SK-N-SH treated with all-trans-retinoic acid at 6 μM for 48 hours (cell line): ENCODE measurements at regions not wholly inside any gene's neighbourhood (a gene's known extent, or its start where the extent isn't known, plus 50 kb on each side); places are given as distances from the start of the nearest gene placed in this dataset.

Experiments
- ATAC-seq: fragments of 200-7000 bp; cut with Tn5 transposase; 3 replicates; pipeline ENCODE4 v1.9.1; 2020; ENCODE audit warnings: mild to moderate bottlenecking, moderate library complexity
- ARNTL ChIP-seq: fragments of 450-650 bp; formaldehyde crosslinking; IDR thresholded peaks from 2 replicates; pipeline ENCODE4 v1.5.0; 2020; ENCODE audit warnings: low read depth, mild to moderate bottlenecking, moderate library complexity, borderline replicate concordance
- BACH2 ChIP-seq: fragments of 250-450 bp; sonication (Bioruptor Pico); IDR thresholded peaks from 2 replicates; pipeline ENCODE4 v1.9.0; 2021; ENCODE audit warnings: mild to moderate bottlenecking, borderline replicate concordance
- CSDC2 ChIP-seq: fragments of 250-450 bp; sonication (Bioruptor Pico); IDR thresholded peaks from 2 replicates; pipeline ENCODE4 v1.5.0; 2020; ENCODE audit warnings: mild to moderate bottlenecking, moderate library complexity
- ESRRG ChIP-seq: fragments of 250-450 bp; sonication (Bioruptor Pico); IDR thresholded peaks from 2 replicates; pipeline ENCODE4 v1.6.1; 2021; ENCODE audit warnings: mild to moderate bottlenecking
- GLIS3 ChIP-seq: fragments of 250-450 bp; sonication (Bioruptor Pico); IDR thresholded peaks from 2 replicates; pipeline ENCODE4 v1.5.0; 2020; ENCODE audit warnings: mild to moderate bottlenecking, moderate library complexity
- ISL1 ChIP-seq: fragments of 250-450 bp; sonication (Bioruptor Pico); IDR thresholded peaks from 2 replicates; pipeline ENCODE4 v2.1.2; 2022; ENCODE audit warnings: mild to moderate bottlenecking, moderate library complexity
- OSR1 ChIP-seq: fragments of 250-450 bp; sonication (Bioruptor Pico); IDR thresholded peaks from 2 replicates; pipeline ENCODE4 v1.8.0; 2022; ENCODE audit warnings: moderate library complexity, mild to moderate bottlenecking, inconsistent platforms
- PPARA ChIP-seq: fragments of 250-450 bp; sonication (Bioruptor Pico); IDR thresholded peaks from 2 replicates; pipeline ENCODE4 v1.5.0; 2020; ENCODE audit warnings: mild to moderate bottlenecking, borderline replicate concordance
- RARB ChIP-seq: fragments of 250-450 bp; sonication (Bioruptor Pico); IDR thresholded peaks from 2 replicates; pipeline ENCODE4 v1.8.0; 2021; ENCODE audit warnings: mild to moderate bottlenecking, moderate library complexity
- SNAI2 ChIP-seq: fragments of 250-450 bp; sonication (Bioruptor Pico); IDR thresholded peaks from 2 replicates; pipeline ENCODE4 v1.5.0; 2020; ENCODE audit warnings: mild to moderate bottlenecking, moderate library complexity
- TCF4 ChIP-seq: fragments of 250-450 bp; sonication (Bioruptor Pico); IDR thresholded peaks from 2 replicates; pipeline ENCODE4 v1.8.0; 2021; ENCODE audit warnings: mild to moderate bottlenecking, moderate library complexity, borderline replicate concordance
- TOX ChIP-seq: fragments of 250-450 bp; sonication (Bioruptor Pico); IDR thresholded peaks from 2 replicates; pipeline ENCODE4 v1.8.0; 2021; ENCODE audit warnings: mild to moderate bottlenecking, moderate library complexity, borderline replicate concordance
- ZC3H10 ChIP-seq: fragments of 250-450 bp; sonication (Bioruptor Pico); IDR thresholded peaks from 2 replicates; pipeline ENCODE4 v1.5.1; 2021; ENCODE audit warnings: mild to moderate bottlenecking, moderate library complexity
- ZFP3 ChIP-seq: fragments of 250-450 bp; sonication (Bioruptor Pico); IDR thresholded peaks from 2 replicates; pipeline ENCODE4 v1.5.0; 2020; ENCODE audit warnings: mild to moderate bottlenecking, moderate library complexity
- ZFP30 ChIP-seq: fragments of 450-650 bp; formaldehyde crosslinking; IDR thresholded peaks from 2 replicates; pipeline ENCODE4 v1.5.0; 2022; ENCODE audit warnings: mild to moderate bottlenecking, moderate library complexity
- ZNF565 ChIP-seq: fragments of 450-650 bp; formaldehyde crosslinking; conservative IDR thresholded peaks from 2 replicates; pipeline ENCODE4 v1.5.0; 2020; ENCODE audit warnings: low read depth, mild to moderate bottlenecking, moderate library complexity
- ZNF70 ChIP-seq: fragments of 450-650 bp; formaldehyde crosslinking; IDR thresholded peaks from 2 replicates; pipeline ENCODE4 v1.5.0; 2020; ENCODE audit warnings: mild to moderate bottlenecking, moderate library complexity
- ZNF8 ChIP-seq: fragments of 450-650 bp; formaldehyde crosslinking; IDR thresholded peaks from 2 replicates; pipeline ENCODE4 v1.5.0; 2020; ENCODE audit warnings: mild to moderate bottlenecking, moderate library complexity
- TF ChIP-seq, protein P1 (sequence below): fragments of 250-450 bp; sonication (Bioruptor Pico); IDR thresholded peaks from 2 replicates; pipeline ENCODE4 v1.5.0; 2020; ENCODE audit warnings: mild to moderate bottlenecking, moderate library complexity
- TF ChIP-seq, protein P2 (sequence below): fragments of 250-450 bp; sonication (Bioruptor Pico); IDR thresholded peaks from 2 replicates; pipeline ENCODE4 v1.5.1; 2021; ENCODE audit warnings: mild to moderate bottlenecking, moderate library complexity
- TF ChIP-seq, protein P3 (sequence below): fragments of 250-450 bp; sonication (Bioruptor Pico); IDR thresholded peaks from 2 replicates; pipeline ENCODE4 v1.5.1; 2020; ENCODE audit warnings: low read depth, mild to moderate bottlenecking, moderate library complexity
- TF ChIP-seq, protein P4 (sequence below): fragments of 250-450 bp; sonication (Bioruptor Pico); IDR thresholded peaks from 2 replicates; pipeline ENCODE4 v1.8.0; 2020; ENCODE audit warnings: mild to moderate bottlenecking, moderate library complexity, borderline replicate concordance
- TF ChIP-seq, protein P5 (sequence below): fragments of 250-450 bp; sonication (Bioruptor Pico); IDR thresholded peaks from 2 replicates; pipeline ENCODE4 v1.8.0; 2021; ENCODE audit warnings: low read depth, mild to moderate bottlenecking, moderate library complexity, borderline replicate concordance

DNA sequence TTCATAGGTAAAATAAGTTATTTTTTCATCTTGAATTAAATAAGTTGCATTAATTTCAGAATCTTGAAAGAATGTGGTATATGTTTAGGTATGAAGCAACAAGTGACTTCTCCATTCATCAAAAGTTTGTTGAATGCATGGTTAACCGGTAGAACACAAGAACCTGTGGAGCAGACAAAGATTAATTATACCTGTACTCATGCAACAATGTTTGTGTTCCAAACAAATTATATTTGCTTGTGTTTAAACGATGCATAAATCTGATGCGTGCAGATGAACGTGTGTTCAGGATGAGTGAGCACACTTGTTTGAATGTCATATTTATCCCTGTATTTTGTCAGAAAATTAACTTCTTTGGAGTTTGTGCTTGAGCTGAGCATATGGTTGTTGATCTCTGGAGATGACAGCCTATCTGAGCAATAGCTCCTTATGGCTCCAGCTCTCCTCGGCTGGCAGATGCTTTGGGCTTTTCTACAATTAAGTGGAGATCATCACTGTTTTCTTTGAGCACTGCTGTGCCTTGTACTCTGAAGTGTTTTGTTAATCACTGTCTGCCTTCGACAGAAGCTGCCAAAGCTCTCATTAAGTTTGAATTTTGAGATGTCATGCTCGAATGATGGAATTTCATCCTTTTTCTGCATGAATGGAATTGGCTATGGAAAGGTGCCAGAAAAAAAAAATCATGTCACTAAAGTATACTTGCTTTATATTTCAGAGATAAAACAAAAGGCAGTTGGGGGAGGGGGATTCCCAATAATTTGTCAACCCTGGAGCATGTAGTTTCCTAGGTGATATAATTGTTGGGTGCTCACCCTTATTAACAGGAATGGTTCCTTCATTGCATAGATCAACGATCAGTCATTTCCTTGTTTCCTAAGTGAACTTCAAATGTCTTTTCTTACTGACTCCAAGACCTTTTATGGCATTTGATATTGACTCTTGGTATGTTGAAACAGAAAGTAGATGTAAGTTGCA, 502.5 kb upstream of the ARRDC3 start:
- no peak for TF ChIP-seq ZFP3 (CRISPR knock-in tag)
- TF ChIP-seq, protein P1, sequence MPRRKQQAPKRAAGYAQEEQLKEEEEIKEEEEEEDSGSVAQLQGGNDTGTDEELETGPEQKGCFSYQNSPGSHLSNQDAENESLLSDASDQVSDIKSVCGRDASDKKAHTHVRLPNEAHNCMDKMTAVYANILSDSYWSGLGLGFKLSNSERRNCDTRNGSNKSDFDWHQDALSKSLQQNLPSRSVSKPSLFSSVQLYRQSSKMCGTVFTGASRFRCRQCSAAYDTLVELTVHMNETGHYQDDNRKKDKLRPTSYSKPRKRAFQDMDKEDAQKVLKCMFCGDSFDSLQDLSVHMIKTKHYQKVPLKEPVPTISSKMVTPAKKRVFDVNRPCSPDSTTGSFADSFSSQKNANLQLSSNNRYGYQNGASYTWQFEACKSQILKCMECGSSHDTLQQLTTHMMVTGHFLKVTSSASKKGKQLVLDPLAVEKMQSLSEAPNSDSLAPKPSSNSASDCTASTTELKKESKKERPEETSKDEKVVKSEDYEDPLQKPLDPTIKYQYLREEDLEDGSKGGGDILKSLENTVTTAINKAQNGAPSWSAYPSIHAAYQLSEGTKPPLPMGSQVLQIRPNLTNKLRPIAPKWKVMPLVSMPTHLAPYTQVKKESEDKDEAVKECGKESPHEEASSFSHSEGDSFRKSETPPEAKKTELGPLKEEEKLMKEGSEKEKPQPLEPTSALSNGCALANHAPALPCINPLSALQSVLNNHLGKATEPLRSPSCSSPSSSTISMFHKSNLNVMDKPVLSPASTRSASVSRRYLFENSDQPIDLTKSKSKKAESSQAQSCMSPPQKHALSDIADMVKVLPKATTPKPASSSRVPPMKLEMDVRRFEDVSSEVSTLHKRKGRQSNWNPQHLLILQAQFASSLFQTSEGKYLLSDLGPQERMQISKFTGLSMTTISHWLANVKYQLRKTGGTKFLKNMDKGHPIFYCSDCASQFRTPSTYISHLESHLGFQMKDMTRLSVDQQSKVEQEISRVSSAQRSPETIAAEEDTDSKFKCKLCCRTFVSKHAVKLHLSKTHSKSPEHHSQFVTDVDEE (CRISPR knock-in tag), result no peak
- no peak for TF ChIP-seq ISL1 (CRISPR knock-in tag)
- TF ChIP-seq ZC3H10 (CRISPR knock-in tag), result no peak
- TF ChIP-seq, protein P2, sequence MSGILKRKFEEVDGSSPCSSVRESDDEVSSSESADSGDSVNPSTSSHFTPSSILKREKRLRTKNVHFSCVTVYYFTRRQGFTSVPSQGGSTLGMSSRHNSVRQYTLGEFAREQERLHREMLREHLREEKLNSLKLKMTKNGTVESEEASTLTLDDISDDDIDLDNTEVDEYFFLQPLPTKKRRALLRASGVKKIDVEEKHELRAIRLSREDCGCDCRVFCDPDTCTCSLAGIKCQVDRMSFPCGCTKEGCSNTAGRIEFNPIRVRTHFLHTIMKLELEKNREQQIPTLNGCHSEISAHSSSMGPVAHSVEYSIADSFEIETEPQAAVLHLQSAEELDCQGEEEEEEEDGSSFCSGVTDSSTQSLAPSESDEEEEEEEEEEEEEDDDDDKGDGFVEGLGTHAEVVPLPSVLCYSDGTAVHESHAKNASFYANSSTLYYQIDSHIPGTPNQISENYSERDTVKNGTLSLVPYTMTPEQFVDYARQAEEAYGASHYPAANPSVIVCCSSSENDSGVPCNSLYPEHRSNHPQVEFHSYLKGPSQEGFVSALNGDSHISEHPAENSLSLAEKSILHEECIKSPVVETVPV (CRISPR knock-in tag), result no peak
- TF ChIP-seq PPARA (CRISPR knock-in tag), result no peak
- TF ChIP-seq GLIS3, result no peak
- no peak for TF ChIP-seq ESRRG (CRISPR knock-in tag)
- TF ChIP-seq ZNF8 (CRISPR knock-in tag), result no peak
- no peak for TF ChIP-seq ZFP30 (CRISPR knock-in tag)
- no peak for TF ChIP-seq TCF4
- TF ChIP-seq SNAI2 (CRISPR knock-in tag), result no peak
- no peak for TF ChIP-seq CSDC2 (CRISPR knock-in tag)
- TF ChIP-seq RARB (CRISPR knock-in tag), result no peak
- TF ChIP-seq, protein P3, sequence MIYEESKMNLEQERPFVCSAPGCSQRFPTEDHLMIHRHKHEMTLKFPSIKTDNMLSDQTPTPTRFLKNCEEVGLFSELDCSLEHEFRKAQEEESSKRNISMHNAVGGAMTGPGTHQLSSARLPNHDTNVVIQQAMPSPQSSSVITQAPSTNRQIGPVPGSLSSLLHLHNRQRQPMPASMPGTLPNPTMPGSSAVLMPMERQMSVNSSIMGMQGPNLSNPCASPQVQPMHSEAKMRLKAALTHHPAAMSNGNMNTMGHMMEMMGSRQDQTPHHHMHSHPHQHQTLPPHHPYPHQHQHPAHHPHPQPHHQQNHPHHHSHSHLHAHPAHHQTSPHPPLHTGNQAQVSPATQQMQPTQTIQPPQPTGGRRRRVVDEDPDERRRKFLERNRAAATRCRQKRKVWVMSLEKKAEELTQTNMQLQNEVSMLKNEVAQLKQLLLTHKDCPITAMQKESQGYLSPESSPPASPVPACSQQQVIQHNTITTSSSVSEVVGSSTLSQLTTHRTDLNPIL (CRISPR knock-in tag), result no peak
- no peak for TF ChIP-seq BACH2 (CRISPR knock-in tag)
- TF ChIP-seq, all 23 proteins: peak for 0
- no peak for ATAC-seq

DNA sequence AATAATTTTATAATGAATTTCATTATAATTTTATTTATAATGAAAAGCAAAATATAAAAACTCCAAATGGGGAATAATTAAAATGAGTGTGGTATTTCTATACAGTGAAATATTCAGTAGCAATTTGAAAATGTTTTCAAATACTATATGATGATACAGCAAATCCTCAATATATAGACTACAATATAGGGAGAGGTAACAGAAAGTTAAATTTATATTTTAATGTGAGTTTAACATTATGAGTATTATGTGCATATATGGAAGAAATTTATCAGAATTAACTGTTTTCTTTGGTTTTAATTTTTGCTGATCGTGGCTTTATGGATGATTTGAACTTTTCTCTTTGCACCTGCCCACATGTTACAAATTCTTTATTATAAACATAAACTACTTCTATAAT, 500.9 kb upstream of the ARRDC3 start:
- ATAC-seq, result no peak
- TF ChIP-seq ZFP30 (CRISPR knock-in tag) (no peak), PPARA (CRISPR knock-in tag) (no peak), GLIS3 (no peak), ZNF565 (CRISPR knock-in tag) (no peak), ESRRG (CRISPR knock-in tag) (no peak), ZNF70 (CRISPR knock-in tag) (no peak), ZFP3 (CRISPR knock-in tag) (no peak), ISL1 (CRISPR knock-in tag) (no peak), RARB (CRISPR knock-in tag) (no peak), TOX (CRISPR knock-in tag) (no peak), CSDC2 (CRISPR knock-in tag) (no peak), BACH2 (CRISPR knock-in tag) (no peak), ZNF8 (CRISPR knock-in tag) (no peak), ARNTL (CRISPR knock-in tag) (no peak), OSR1 (CRISPR knock-in tag) (no peak), TCF4 (no peak)
- TF ChIP-seq, protein P1 (CRISPR knock-in tag), result no peak
- TF ChIP-seq, protein P4, sequence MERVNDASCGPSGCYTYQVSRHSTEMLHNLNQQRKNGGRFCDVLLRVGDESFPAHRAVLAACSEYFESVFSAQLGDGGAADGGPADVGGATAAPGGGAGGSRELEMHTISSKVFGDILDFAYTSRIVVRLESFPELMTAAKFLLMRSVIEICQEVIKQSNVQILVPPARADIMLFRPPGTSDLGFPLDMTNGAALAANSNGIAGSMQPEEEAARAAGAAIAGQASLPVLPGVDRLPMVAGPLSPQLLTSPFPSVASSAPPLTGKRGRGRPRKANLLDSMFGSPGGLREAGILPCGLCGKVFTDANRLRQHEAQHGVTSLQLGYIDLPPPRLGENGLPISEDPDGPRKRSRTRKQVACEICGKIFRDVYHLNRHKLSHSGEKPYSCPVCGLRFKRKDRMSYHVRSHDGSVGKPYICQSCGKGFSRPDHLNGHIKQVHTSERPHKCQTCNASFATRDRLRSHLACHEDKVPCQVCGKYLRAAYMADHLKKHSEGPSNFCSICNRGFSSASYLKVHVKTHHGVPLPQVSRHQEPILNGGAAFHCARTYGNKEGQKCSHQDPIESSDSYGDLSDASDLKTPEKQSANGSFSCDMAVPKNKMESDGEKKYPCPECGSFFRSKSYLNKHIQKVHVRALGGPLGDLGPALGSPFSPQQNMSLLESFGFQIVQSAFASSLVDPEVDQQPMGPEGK, result no peak
- TF ChIP-seq, protein P5, sequence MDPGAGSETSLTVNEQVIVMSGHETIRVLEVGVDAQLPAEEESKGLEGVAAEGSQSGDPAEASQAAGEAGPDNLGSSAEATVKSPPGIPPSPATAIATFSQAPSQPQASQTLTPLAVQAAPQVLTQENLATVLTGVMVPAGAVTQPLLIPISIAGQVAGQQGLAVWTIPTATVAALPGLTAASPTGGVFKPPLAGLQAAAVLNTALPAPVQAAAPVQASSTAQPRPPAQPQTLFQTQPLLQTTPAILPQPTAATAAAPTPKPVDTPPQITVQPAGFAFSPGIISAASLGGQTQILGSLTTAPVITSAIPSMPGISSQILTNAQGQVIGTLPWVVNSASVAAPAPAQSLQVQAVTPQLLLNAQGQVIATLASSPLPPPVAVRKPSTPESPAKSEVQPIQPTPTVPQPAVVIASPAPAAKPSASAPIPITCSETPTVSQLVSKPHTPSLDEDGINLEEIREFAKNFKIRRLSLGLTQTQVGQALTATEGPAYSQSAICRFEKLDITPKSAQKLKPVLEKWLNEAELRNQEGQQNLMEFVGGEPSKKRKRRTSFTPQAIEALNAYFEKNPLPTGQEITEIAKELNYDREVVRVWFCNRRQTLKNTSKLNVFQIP (CRISPR knock-in tag), result no peak
- TF ChIP-seq, protein P3 (CRISPR knock-in tag), result no peak
